AG09309 (cell line): ENCODE measurements at regions not wholly inside any gene's neighbourhood (a gene's known extent, or its start where the extent isn't known, plus 50 kb on each side); places are given as distances from the start of the nearest gene placed in this dataset.
"Not testable (repeated sequence)": the region's sequence is repeated elsewhere in the genome, so short reads cannot be mapped to it uniquely, and the experiment has no call there.

Source experiments
- DNase-seq: peaks from one replicate; pipeline ENCODE4 v3.0.0-alpha.2; 2010; ENCODE audit warnings: low read depth
- H3K4me3 ChIP-seq: 2 replicates; pipeline ENCODE4 v1.5.1; 2011; ENCODE audit warnings: mild to moderate bottlenecking, low read depth, low read length, moderate library complexity; ENCODE audit not compliant: control insufficient read depth
- CTCF ChIP-seq: IDR thresholded peaks from 2 replicates; pipeline ENCODE4 v1.5.1; 2011; ENCODE audit warnings: mild to moderate bottlenecking, low read depth, low read length, inconsistent platforms; ENCODE audit not compliant: insufficient read depth, control insufficient read depth; ENCODE audit errors: missing control alignments

- no peak for DNase-seq
- no peak for TF ChIP-seq CTCF
Measured at GRCh38 chr1:56254130-56254529, 325.2 kb downstream of the PLPP3 start.

GRCh38 chr1:56250809-56251208, 328.6 kb downstream of the PLPP3 start:
- no peak for DNase-seq
- no peak for TF ChIP-seq CTCF
- no peak overlapping the region for H3K4me3 ChIP-seq

More at GRCh38 chr1:56254130-56254529, 325.2 kb downstream of the PLPP3 start:
- H3K4me3 ChIP-seq = no peak overlapping the region

GRCh38 chr1:56249234-56249633, 330.1 kb downstream of the PLPP3 start:
- DNase-seq = no peak
- TF ChIP-seq CTCF = no peak
- H3K4me3 ChIP-seq = no peak overlapping the region

GRCh38 chr1:56248138-56248537, 331.2 kb downstream of the PLPP3 start:
- no peak overlapping the region for H3K4me3 ChIP-seq
- no peak for DNase-seq
- no peak for TF ChIP-seq CTCF

GRCh38 chr1:56246726-56247125, 332.6 kb downstream of the PLPP3 start:
- not testable (repeated sequence) for H3K4me3 ChIP-seq, DNase-seq

GRCh38 chr1:56240400-56240799, 339.0 kb downstream of the PLPP3 start:
- TF ChIP-seq CTCF = no peak
- H3K4me3 ChIP-seq = no peak overlapping the region
- no peak for DNase-seq

- H3K4me3 ChIP-seq = no peak overlapping the region
- no peak for DNase-seq
- no peak for TF ChIP-seq CTCF
Measured at GRCh38 chr1:56237491-56238064, 341.8 kb downstream of the PLPP3 start.

- TF ChIP-seq CTCF = no peak
- H3K4me3 ChIP-seq = no peak overlapping the region
- no peak for DNase-seq
Measured at GRCh38 chr1:56236688-56237087, 342.7 kb downstream of the PLPP3 start.
